Mucosa of descending colon (tissue), 3 donors: ENCODE measurements at regions not wholly inside any gene's neighbourhood (a gene's known extent, or its start where the extent isn't known, plus 50 kb on each side); places are given as distances from the start of the nearest gene placed in this dataset.

Source experiments
- ATAC-seq: fragments of 200-7000 bp; cut with Tn5 transposase; one replicate; pipeline ENCODE4 v1.9.1; 2020; ENCODE audit warnings: mild to moderate bottlenecking, moderate library complexity
- DNase-seq, 3 donors: peaks; one replicate each; pipeline ENCODE4 v3.0.0-alpha.2; 2020
- H3K36me3 ChIP-seq: fragments of 200-600 bp; one replicate; pipeline ENCODE4 v1.8.0; 2021; ENCODE audit warnings: low read depth, mild to moderate bottlenecking
- H3K4me1 ChIP-seq: fragments of 200-600 bp; one replicate; pipeline ENCODE4 v1.8.0; 2021; ENCODE audit warnings: low read depth, mild to moderate bottlenecking
- H3K4me3 ChIP-seq: fragments of 200-600 bp; one replicate; pipeline ENCODE4 v1.8.0; 2021; ENCODE audit warnings: mild to moderate bottlenecking
- H3K9me3 ChIP-seq: fragments of 200-600 bp; one replicate; pipeline ENCODE4 v1.8.0; 2021; ENCODE audit warnings: mild to moderate bottlenecking
- intact Hi-C, 2 donors: fragments of 100-400 bp; cut with DNase I in 1 of 2; cut with micrococcal nuclease in 1 of 2; formaldehyde crosslinking; loops; one replicate each; pipeline versions ENCODE4 v1.11.0 to v1.11.1; 2022; cut with DNase I, micrococcal nuclease
- TF ChIP-seq, protein P1 (sequence below): fragments of 200-600 bp; IDR thresholded peaks from one replicate; pipeline ENCODE4 v1.8.0; 2022; ENCODE audit warnings: antibody characterized with exemption, mild to moderate bottlenecking
- donor health status: DM: no; HTN: no; CAD: no; lungs with moderate emphysema.
- donor health status: DM: no; HTN: no; CAD: no.
- donor health status: DM: no; HTN: yes; CAD: no.

DNA sequence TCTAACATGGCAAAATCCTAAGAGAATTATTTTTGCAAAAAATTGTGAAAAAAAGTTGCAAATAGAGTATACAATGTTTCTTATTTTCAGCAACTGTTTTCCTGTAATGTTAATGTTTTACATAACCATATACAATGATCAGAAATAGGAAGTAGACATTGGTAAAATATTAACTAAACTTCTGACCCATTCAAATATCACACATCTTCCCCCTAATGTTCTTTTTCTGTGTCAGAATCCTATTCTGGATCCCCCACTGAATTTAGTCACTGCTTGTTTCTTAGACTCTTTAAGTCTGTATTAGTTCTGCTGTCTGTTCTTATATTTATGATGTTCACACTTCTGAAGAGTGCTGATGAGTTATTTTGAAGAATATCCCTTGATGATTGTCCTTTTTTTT lies 62.0 kb downstream of the HFE start:
- H3K4me1 ChIP-seq: peaks cover 7% of the 10 kb centered on the region
- H3K4me3 ChIP-seq: no peak overlapping the region
- no peaks in the 10 kb centered on the region for H3K36me3 ChIP-seq
- TF ChIP-seq, protein P1, sequence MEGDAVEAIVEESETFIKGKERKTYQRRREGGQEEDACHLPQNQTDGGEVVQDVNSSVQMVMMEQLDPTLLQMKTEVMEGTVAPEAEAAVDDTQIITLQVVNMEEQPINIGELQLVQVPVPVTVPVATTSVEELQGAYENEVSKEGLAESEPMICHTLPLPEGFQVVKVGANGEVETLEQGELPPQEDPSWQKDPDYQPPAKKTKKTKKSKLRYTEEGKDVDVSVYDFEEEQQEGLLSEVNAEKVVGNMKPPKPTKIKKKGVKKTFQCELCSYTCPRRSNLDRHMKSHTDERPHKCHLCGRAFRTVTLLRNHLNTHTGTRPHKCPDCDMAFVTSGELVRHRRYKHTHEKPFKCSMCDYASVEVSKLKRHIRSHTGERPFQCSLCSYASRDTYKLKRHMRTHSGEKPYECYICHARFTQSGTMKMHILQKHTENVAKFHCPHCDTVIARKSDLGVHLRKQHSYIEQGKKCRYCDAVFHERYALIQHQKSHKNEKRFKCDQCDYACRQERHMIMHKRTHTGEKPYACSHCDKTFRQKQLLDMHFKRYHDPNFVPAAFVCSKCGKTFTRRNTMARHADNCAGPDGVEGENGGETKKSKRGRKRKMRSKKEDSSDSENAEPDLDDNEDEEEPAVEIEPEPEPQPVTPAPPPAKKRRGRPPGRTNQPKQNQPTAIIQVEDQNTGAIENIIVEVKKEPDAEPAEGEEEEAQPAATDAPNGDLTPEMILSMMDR: no peak
- H3K9me3 ChIP-seq: no peaks in the 10 kb centered on the region
- intact Hi-C loops: no loop called here
- no peak for ATAC-seq
- no peak for DNase-seq

DNA sequence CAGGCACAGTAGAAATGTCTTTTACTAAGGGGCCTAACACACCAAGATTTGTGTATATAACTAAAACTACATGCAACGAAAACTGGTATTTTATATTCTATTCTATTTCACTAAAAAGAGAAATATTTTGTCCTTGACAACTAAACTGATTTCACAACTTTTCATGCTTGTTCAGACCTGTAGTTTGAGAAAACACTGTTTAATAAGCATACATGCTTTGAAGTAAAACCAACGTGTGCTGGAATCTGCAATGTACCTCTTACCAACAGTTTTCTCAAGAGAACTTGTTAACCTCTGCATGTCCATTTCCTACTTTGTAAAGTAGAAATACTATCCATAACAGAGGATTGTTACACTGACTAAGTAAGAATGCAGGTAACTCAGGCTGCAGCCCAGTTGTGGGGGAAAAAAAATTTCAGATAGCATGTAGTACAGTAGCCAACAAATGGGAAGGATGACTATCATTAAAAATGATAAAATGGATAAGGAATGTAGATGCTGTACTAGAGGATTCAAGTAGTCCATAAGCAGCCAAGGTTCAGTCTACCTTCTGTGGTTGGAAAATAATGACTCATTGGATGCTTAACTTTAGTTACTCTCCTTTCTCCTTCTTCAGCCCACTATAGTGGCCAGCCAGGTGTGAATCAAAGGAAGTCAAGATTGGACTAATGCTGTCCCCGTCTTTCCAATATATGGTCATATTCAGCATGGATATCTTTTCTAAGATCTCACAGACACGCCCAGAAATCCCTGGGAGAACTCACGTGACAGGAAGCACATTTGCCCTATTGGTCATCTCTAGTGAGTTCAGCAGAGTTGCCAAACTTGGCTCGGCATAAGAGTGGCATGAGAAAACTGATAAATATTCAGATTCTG lies 65.2 kb downstream of the HFE start:
- peaks cover 15% of the 10 kb centered on the region for H3K4me1 ChIP-seq
- TF ChIP-seq, protein P1: no peak
- no peaks in the 10 kb centered on the region for H3K36me3 ChIP-seq
- no peak overlapping the region for H3K4me3 ChIP-seq
- ATAC-seq: no peak
- no peak for DNase-seq
- H3K9me3 ChIP-seq: no peaks in the 10 kb centered on the region
- intact Hi-C loops: no loop called here

DNA sequence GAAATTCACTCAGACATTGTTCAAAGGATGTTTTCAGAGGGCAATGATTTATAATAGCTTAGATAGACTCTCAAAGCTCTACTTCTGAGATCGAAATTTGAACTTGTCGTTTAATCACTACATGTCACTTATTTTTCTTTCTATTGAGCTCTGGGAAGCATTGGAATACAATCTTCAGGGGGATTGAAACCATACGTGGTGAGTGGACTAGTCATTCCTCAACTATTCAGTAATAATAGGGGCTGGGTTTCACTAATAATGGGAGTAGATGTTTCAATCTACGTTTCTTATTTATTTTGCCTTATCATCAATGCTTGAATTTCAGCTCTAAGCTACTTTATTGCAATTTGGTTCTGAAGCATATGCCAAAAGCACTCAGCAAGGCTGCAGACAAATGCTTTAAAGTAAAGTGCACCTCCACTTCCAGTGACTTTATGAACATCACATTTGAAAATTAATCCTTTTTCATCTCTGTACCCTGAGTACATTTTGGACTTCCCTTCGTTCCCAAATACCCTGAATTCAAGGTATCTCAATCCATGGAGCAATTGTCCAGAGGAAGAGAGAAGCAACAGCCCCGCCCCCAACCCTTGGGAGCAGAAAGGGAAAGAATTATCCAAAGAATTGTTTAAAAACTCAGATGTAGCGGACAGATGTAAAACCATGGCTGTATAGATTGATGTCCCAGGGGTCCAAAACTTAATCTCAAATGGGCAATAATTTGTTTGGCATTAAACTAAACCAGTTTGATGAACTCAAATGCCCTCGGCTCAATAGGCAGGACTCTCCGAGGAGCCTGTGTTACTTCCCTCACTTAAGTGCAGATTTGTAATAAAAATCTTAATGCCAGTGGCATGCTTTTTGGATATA lies 68.1 kb downstream of the HFE start:
- peak; percentile 59 to 84 (median 67) for DNase-seq
- peaks cover 16% of the 10 kb centered on the region for H3K4me1 ChIP-seq
- no peak for ATAC-seq
- no peaks in the 10 kb centered on the region for H3K9me3 ChIP-seq
- no peaks in the 10 kb centered on the region for H3K36me3 ChIP-seq
- TF ChIP-seq, protein P1: no peak
- H3K4me3 ChIP-seq: no peak overlapping the region
- intact Hi-C loops: loop anchor here in 1 of 2 donors (5.0 kb wide), 2 partner anchors 33 to 42 kb away; a partner anchor contains a TSS

DNA sequence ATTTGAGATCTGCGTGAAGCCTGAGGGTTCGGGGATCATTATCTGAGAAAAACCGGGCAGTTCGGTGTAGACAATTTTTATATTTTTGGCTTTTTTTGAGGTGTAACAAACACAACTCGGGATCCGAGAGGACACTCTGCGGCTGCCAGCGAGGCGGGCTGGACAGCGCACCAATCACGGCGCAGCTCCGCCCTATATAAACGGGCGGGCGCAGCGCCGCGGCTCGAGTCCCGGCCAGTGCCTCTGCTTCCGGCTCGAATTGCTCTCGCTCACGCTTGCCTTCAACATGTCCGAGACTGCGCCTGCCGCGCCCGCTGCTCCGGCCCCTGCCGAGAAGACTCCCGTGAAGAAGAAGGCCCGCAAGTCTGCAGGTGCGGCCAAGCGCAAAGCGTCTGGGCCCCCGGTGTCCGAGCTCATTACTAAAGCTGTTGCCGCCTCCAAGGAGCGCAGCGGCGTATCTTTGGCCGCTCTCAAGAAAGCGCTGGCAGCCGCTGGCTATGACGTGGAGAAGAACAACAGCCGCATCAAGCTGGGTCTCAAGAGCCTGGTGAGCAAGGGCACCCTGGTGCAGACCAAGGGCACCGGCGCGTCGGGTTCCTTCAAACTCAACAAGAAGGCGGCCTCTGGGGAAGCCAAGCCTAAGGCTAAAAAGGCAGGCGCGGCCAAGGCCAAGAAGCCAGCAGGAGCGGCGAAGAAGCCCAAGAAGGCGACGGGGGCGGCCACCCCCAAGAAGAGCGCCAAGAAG lies 69.0 kb downstream of the HFE start:
- DNase-seq (peak; percentile 94 to 96 (median 95)), ATAC-seq (peak; percentile 73)
- TF ChIP-seq, protein P1: no peak
- no peaks in the 10 kb centered on the region for H3K36me3 ChIP-seq
- no peaks in the 10 kb centered on the region for H3K9me3 ChIP-seq
- peak overlapping the region; percentile 69 for H3K4me3 ChIP-seq
- H3K4me1 ChIP-seq: peaks cover 19% of the 10 kb centered on the region
- intact Hi-C loops: loop anchor here (2.0 to 5.0 kb wide), 3 partner anchors 31 to 41 kb away; a partner anchor contains a TSS

DNA sequence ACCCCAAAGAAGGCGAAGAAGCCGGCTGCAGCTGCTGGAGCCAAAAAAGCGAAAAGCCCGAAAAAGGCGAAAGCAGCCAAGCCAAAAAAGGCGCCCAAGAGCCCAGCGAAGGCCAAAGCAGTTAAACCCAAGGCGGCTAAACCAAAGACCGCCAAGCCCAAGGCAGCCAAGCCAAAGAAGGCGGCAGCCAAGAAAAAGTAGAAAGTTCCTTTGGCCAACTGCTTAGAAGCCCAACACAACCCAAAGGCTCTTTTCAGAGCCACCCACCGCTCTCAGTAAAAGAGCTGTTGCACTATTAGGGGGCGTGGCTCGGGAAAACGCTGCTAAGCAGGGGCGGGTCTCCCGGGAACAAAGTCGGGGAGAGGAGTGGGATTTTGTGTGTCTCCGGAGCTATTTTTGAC lies 69.6 kb downstream of the HFE start:
- ATAC-seq: peak; percentile 39
- TF ChIP-seq, protein P1: no peak
- peaks cover 15% of the 10 kb centered on the region for H3K4me1 ChIP-seq
- H3K36me3 ChIP-seq: no peaks in the 10 kb centered on the region
- intact Hi-C loops: loop anchor here (2.0 to 5.0 kb wide), 3 partner anchors 32 to 40 kb away; a partner anchor contains a TSS
- peak; percentile 77 to 82 (median 81) for DNase-seq
- no peaks in the 10 kb centered on the region for H3K9me3 ChIP-seq
- H3K4me3 ChIP-seq: peak overlapping the region; percentile 69
